Caki2 (cell line): ENCODE measurements at regions not wholly inside any gene's neighbourhood (a gene's known extent, or its start where the extent isn't known, plus 50 kb on each side); places are given as distances from the start of the nearest gene placed in this dataset.
"Not testable (repeated sequence)": the region's sequence is repeated elsewhere in the genome, so short reads cannot be mapped to it uniquely, and the experiment has no call there.

Experiments
- DNase-seq: peaks from one replicate; pipeline ENCODE4 v3.0.0-alpha.2; 2015; ENCODE audit warnings: low read depth
- in situ Hi-C: cut with HindIII; loops from 2 replicates; pipeline ENCODE4 v1.10.0; 2016; ENCODE audit warnings: low sequenced_read_pairs, low pct_unique_long_range_greater_than_20kb, mixed read lengths

DNA sequence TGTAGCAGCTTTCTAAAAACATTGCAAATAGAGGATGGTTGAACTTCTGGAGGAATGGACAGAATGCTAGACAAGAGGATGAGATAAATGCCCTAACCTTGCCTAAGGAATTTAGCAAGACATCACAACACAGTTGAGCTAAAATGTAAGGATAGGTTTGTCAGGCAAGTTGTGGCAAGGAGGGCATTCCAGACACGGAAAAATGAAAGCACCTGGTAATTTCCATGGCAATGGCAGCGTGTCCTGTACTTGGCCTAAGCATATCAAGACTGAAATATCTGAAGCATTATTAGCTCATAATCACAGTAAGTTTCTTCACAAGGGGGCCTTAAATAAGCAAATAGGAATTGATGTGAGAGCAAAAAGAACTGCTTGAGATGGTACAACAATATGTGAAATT, 105.1 kb upstream of the USP25 start:
- in situ Hi-C loops: no loop called here

DNA sequence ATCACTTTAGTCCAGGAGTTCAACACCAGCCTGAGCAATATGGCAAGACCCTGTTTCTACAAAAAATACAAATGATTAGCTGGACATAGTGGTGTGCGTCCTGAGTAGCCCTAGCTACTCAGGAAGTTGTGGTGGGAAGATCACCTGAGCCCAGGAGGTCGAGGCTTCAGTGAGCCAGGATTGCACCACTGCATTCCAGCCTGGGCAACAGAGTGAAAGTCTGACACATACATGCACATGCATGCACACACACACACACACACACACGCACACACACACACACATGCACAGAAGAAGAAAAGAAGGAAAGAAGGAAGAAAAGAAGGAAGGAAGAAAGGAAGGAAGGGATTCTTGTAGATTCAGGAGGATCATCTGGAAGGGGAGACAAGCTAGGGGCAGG, 104.4 kb upstream of the USP25 start:
- no peak for DNase-seq
- in situ Hi-C loops: no loop called here

More for the DNA sequence above, 105.1 kb upstream of the USP25 start:
- DNase-seq: no peak

DNA sequence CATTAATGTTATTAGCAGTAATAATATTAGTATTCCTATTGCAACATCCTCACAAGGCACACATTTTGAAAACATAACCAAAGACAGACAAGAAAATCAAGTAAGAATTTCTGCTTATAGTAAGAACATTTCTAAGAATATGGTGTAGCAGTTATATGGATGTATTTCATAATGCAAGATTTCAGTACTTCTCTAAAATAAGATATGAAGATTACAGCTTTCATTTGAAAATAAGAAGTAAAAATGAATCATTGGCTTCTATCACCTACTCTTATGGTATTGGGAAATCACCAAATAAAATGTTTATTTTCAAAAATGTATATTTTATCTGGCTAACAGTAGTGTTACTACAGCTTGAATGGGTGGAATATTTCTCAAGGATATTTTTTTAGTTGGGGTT, 103.8 kb upstream of the USP25 start:
- in situ Hi-C loops: no loop called here
- DNase-seq: no peak

DNA sequence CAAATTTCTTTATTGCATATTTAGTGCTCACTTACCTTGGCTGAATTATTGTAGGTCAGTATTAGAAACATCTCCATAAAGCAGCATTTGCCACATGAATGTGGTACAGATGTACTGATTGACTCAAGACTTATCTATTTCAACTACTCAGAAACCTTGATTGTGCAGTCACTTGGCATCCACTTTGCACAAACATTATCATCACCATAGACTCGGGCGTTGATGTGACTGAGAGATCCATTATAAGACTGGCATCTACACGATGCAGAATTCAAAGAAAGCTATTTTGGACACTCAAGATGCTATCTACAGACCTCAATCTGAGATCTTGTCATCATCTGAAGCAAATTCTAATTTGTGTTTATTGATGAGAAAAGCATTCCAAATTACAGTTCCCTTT, 102.8 kb upstream of the USP25 start:
- in situ Hi-C loops: no loop called here
- DNase-seq: no peak

DNA sequence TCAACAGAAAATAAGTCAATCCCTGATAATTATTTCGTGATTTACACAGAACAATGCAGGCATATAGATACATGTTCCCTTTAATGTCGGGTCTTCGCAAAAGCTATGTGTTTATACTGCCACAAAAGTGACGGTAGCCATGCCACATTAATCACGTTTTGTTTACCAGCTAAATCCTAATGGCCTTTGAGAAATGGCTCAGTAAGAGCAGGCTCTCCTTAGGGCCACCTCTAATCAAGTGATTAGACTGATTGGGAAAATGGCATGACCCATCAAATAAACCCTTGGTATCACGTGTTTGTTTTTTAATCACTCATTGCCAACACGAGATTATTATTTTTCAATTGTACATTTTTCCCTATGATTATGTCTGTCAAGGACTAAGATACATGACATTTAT, 102.0 kb upstream of the USP25 start:
- in situ Hi-C loops: no loop called here
- no peak for DNase-seq

DNA sequence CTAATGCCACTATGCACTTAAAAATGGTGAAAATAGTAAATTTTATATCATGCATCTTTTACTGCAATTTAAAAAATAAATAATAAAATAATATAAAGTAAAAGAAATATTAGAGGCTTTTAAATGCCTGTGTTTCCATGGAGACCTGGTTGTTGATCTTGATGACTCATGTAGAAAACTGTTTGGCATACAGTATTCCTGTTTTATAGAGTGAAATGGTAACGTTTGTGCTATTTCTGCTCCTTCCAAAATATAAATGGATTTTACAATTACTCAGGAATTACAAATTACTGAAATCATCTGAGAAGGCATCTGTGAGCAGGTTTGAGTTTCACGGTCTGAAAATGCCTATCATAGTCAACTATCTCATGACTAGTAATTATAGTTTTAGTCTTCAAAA, 98.4 kb upstream of the USP25 start:
- DNase-seq: no peak
- in situ Hi-C loops: no loop called here

DNA sequence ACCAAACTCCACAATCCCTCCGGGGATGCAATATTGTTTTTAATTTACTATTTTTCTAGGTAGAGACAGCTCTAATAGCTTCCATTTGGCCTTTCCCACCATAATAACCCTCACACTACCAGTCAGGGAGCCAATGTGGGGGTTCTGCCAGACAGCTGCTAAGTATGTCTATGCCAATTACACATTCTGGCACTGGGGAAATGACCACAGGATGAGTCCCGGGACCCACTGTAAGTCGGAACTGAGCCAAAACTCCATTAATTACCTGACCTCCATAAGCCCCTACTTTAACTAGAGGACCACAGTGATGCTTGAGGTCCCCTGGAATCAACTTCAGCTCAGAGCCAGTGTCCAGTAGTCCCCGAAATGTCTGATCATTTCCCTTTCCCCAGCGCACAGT, 95.2 kb upstream of the USP25 start:
- in situ Hi-C loops, DNase-seq: not testable (repeated sequence)

DNA sequence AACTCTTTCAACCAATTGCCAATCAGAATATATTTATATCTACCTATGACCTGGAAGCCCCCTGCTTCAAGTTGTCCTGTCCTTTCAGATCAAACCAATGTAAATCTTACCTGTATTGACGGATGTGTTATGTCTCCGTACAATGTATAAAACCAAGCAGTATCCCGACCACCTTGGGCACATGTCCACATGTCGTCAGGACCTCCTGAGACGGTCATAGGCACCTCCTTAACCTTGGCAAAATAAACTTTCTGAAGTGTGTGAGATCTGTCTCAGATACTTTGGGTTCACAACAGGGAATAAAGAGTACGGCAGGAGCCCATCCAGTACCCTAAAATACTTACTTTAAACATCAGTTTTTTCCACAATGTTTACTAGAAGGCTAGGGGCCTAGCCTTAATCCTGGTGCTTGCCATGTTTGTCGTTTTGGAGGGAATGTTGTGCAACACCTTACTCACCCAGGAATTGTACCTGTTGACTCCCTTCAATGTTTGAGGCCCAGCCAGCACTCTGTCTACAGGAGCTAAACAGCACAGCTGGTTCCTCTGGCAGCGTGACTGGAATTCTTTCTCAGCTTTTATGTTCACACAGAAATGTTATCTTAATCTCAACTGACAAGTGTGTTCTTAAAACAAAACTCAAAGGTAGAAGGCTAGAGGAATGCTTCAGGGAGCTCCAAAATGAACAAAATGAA, 90.8 kb upstream of the USP25 start:
- no peak for DNase-seq
- in situ Hi-C loops: no loop called here

DNA sequence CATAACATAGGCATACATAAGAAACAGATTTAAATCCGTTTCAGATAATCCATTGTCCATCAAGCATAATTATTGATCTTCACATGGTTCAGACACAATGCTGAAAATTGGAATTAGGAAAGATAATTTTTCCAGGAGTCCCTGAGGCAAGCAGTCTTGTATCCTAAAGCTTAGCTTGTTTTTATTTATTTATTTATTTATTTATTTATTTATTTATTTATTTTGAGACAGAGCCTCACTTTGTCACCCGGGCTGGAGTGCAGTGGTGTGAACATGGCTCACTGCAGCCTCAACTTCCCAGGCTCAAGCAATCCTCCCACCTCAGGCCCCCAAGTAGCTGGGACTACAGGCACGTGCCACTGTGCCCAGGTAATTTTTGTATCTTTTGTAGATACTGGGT, 89.7 kb upstream of the USP25 start:
- DNase-seq, in situ Hi-C loops: not testable (repeated sequence)

DNA sequence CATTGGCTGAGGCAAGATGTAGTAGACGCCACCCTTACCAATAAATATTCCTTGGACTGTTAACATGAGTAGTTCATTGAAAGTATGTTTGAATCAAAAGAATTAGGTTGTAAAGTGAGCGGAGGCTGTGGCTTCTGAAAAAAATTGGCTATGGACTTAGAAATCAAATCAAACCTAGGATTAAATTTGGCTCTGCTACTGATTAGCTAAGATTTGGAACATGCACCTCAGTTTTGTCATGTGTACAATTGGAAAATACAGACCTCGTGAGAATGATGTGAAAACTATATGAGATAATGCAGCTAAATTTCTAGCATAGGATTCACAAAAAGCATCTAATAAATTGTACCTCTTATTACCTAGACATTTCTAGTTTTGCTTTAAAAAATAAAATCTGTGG, 85.3 kb upstream of the USP25 start:
- in situ Hi-C loops: no loop called here
- DNase-seq: no peak

DNA sequence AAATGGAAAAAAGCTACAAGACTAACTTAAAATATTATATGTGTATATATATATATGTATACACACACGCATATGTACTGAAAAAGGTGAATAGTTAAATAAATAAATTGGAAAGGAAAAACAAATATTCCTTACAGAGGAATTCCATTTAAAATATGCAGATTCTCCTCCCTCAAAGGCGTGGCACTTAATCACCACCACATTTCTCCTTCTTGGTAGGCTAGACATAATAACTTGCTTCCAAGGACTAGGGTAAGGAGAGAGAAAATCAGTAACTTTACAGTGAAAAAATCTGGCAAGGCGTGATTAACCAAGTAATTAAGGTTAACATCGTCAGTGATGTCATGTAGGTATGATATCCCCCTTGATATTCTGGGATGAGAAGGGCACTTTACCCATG, 84.0 kb upstream of the USP25 start:
- in situ Hi-C loops: no loop called here
- DNase-seq: no peak

DNA sequence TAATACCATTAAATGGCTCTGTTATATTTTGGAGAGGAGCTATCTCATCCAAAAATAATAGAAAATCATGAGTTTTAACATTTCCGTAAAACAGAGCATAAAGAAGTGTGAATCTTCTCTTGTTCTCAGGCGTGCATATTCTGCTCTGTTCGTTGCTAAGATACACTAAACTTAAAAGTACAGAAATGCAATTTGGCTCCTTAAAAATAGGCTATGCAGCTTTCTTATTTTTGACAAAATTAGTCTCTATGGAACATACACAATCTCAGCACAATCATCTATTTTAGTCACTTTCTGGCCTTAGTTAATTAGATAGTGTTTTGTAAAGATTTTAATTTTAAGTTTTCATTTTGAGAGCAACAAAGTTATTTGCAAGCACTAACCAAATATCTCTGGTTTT, 79.0 kb upstream of the USP25 start:
- DNase-seq: no peak
- in situ Hi-C loops: no loop called here

DNA sequence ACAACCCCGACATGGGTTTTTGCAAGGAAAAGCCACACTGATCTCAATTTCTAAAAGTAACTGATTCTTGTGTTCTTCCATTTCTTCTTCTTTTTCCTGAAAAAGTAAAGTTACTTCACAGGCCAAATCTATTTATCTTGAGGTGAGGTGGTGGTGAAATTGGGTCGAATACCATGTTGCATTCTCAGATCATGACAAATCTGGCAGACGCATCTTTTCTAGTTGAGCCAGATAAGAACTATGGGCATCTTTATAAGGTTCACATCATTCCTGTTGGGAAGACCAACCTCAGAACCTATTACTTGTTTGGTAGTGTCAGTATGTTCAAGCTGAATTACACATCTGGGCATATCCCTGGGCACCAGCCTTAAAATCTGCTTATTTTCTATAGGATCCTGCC, 78.6 kb upstream of the USP25 start:
- no peak for DNase-seq
- in situ Hi-C loops: no loop called here

DNA sequence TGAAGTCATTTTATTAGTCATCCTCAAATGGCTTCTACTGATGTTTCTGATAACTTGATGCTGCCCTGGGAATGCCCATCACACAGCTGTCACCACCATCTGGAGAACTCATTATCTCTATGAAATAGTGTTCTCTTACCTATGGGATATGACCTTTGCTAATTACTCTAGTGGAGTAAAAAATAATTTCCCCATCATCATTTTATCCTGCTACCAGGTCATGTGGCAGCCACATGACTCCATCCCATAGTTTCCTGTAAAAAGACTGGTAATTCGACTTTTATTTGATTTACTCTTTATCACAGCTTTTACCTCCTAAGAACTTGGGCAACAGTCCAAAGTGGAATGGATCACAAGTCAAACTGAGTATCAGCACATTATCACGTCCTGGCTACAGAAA, 76.1 kb upstream of the USP25 start:
- in situ Hi-C loops: no loop called here
- no peak for DNase-seq

DNA sequence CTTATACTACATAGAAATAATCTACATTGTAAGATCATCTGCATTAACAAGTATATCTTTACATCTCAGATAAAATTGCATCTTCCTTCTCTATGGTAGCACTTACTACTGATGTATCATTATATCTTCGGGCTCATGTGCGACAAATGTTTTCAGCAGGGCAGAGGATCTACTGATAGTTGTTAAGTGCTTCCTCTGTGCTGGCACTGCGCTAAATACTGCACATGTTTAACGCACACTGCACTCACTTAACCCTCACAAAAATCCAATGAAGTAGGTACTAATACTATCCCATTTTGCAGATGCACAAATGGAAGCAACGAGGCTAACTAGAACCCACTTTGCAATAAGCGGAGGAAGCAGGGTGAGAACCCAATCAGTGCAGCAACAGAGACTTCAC, 75.6 kb upstream of the USP25 start:
- no peak for DNase-seq
- in situ Hi-C loops: no loop called here

DNA sequence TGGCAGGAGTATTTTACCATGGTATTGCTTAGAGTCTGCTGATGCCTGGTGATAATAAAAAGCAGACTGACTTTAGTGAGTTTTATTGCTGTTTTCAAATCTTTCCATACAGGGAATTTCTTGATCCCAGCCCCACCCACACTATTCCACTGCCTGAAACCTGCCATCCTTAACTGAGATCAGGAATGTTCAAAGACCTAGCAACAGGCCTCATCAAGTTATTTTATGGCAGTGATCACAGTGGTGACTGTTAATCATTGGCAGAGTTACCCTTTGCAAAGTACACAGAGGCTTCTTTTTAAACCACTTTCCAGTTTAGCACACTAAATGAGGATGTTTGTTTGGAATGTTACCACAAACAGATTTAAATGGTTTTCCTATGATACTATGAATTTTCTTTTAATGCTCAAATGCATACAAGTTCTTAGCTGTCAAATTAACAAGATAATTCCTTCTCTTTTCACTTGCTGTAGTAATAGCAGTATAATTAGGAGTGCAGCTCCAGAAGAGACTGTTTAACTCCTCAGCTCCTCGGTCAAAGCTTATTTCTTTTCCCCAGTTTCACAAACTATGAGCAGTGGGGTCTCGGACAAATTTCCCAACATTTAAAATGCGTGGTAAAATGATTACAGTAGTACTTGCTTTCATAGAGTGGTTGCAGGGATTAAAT, 69.9 kb upstream of the USP25 start:
- in situ Hi-C loops: no loop called here
- DNase-seq: peak; percentile 66

DNA sequence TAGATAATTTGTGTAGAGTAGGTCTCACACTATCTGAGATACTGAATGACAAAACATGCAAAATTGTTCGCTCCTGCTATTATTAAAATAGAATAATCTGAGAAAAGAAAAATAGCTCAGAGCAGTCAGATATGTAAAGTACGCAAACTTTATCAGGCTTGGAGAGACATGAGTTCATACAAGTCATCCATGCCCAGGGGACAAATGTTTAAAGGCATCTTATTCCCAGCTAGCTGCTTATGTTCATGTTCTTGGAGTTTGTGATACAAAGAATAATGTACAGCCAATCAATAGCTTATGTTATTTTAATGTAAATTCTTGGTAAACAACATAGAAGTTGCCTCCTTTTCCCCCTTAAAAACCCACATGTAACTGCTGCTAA, 69.4 kb upstream of the USP25 start:
- no peak for DNase-seq
- in situ Hi-C loops: no loop called here

DNA sequence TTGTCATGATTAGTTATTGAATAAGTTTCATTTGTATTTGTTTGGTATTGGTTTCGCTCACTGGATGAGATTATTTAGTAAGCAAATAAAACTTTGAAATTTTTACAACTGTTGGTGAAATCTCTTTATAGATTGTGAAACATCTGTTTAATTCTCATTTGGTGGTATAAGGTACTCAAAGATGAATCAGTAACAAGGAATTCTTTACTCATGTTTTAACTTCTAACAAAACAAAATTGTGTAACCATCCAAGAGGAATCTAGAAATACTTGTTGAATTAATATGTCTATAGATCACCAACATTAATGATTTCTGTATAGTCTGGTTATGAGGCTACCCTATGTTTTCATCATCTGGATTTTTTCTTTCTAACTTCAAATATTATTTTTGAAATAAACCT, 62.8 kb upstream of the USP25 start:
- in situ Hi-C loops: no loop called here
- DNase-seq: no peak

DNA sequence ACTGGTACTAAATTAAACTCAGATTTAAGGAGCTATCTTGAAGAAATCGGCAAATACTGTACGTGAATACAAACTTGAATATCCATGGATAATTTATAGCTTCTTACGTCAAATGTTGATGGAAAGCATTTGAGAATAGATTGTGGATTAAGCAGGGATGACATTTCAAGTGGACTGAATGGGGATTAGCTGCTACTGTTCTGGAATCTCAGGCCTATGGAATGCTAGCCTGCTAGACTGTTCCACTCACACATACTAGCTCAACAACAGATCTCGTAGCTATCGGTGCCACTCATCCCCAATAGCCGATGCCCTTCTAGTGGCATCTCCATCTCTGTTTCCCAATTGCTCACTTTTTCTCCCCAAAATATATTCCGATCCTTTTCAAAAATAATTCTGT, 62.0 kb upstream of the USP25 start:
- in situ Hi-C loops: no loop called here
- DNase-seq: no peak

DNA sequence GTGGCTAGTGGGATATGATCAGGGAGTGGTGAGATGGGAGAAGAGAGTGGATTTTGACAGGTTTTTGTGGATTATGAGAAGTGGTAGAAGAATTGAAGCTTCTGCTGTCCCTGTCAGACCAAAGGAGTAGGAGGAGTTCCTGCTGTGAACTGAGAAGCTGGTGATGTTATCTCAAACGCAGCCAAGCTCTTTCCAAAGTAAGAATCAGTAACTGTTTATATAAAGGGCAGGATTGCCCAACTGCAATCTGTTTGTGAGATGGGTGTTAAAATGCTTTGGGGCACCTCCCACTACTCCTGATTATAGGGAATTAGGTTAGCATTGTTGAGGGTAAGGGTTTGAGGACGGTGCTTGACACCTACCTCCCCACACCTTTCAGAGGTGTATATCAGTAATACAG, 60.5 kb upstream of the USP25 start:
- in situ Hi-C loops: no loop called here
- no peak for DNase-seq
